ENCODE measurements at regions not wholly inside any gene's neighbourhood (a gene's known extent, or its start where the extent isn't known, plus 50 kb on each side); places are given as distances from the start of the nearest gene placed in this dataset.

GRCh38 chr6:119818876-119819275, 469.3 kb upstream of the MAN1A1 start:
- TF ChIP-seq TAF1 (IDR thresholded peaks at IDR 0.05; ENCODE audit: borderline replicate concordance, low read depth, low read length), result no peak
- TF ChIP-seq POLR2A (IDR thresholded peaks at IDR 0.05; ENCODE audit: low read depth, low read length), result no peak
